Mononuclear cell (primary cell): ENCODE measurements at regions not wholly inside any gene's neighbourhood (a gene's known extent, or its start where the extent isn't known, plus 50 kb on each side); places are given as distances from the start of the nearest gene placed in this dataset.
"Not testable (repeated sequence)": the region's sequence is repeated elsewhere in the genome, so short reads cannot be mapped to it uniquely, and the experiment has no call there.

ENCODE experiments used
- H3K27me3 ChIP-seq: 2 replicates; pipeline ENCODE4 v1.6.0; 2011; ENCODE audit warnings: low read length, control low read depth; ENCODE audit not compliant: insufficient read depth
- H3K4me1 ChIP-seq: 2 replicates; pipeline ENCODE4 v1.5.1; 2011; ENCODE audit warnings: mild to moderate bottlenecking, low read length, control low read depth; ENCODE audit not compliant: insufficient read depth
- H3K4me3 ChIP-seq: 2 replicates; pipeline ENCODE4 v1.5.1; 2011; ENCODE audit warnings: mild to moderate bottlenecking, low read length, moderate library complexity
- H3K9me3 ChIP-seq: 2 replicates; pipeline ENCODE4 v1.5.1; 2011; ENCODE audit warnings: low read depth, mild to moderate bottlenecking, control low read depth, low read length

- H3K9me3 ChIP-seq = no peaks in the 10 kb centered on the region
- no peaks in the 10 kb centered on the region for H3K4me1 ChIP-seq
- peaks cover 31% of the 10 kb centered on the region for H3K27me3 ChIP-seq
- no peak overlapping the region for H3K4me3 ChIP-seq
Observed at GRCh38 chr22:22968366-22968765, 80.8 kb downstream of the IGLL5 start.

- H3K4me1 ChIP-seq, H3K9me3 ChIP-seq, H3K4me3 ChIP-seq, H3K27me3 ChIP-seq: not testable (repeated sequence)
Observed at GRCh38 chr22:22972605-22973004, 85.0 kb downstream of the IGLL5 start.

GRCh38 chr22:22973336-22973735 lies 85.7 kb downstream of the IGLL5 start:
- H3K9me3 ChIP-seq = no peaks in the 10 kb centered on the region
- H3K4me3 ChIP-seq = no peak overlapping the region
- H3K27me3 ChIP-seq = no peaks in the 10 kb centered on the region
- no peaks in the 10 kb centered on the region for H3K4me1 ChIP-seq

GRCh38 chr22:22974156-22974555 lies 86.5 kb downstream of the IGLL5 start:
- H3K4me1 ChIP-seq = no peaks in the 10 kb centered on the region
- H3K9me3 ChIP-seq = no peaks in the 10 kb centered on the region
- no peak overlapping the region for H3K4me3 ChIP-seq
- no peaks in the 10 kb centered on the region for H3K27me3 ChIP-seq

GRCh38 chr22:22974795-22975580 lies 87.4 kb downstream of the IGLL5 start:
- Histone ChIP-seq H3K4me3 (no peak overlapping the region), H3K9me3 (peaks cover 4% of the 10 kb centered on the region), H3K27me3 (no peaks in the 10 kb centered on the region), H3K4me1 (no peaks in the 10 kb centered on the region)

- Histone ChIP-seq H3K4me1 (no peaks in the 10 kb centered on the region), H3K4me3 (no peak overlapping the region), H3K9me3 (peaks cover 8% of the 10 kb centered on the region), H3K27me3 (no peaks in the 10 kb centered on the region)
Observed at GRCh38 chr22:22976033-22976922, 88.7 kb downstream of the IGLL5 start.

GRCh38 chr22:22977479-22978200 lies 90.0 kb downstream of the IGLL5 start:
- H3K4me1 ChIP-seq = no peaks in the 10 kb centered on the region
- H3K4me3 ChIP-seq = no peak overlapping the region
- H3K27me3 ChIP-seq = no peaks in the 10 kb centered on the region
- peaks cover 8% of the 10 kb centered on the region for H3K9me3 ChIP-seq

- H3K4me1 ChIP-seq = no peaks in the 10 kb centered on the region
Observed at GRCh38 chr22:22978637-22979036, 91.0 kb downstream of the IGLL5 start.

GRCh38 chr22:22979121-22979724 lies 91.1 kb upstream of the GNAZ start:
- peaks cover 8% of the 10 kb centered on the region for H3K9me3 ChIP-seq
- no peak overlapping the region for H3K4me3 ChIP-seq
- no peaks in the 10 kb centered on the region for H3K4me1 ChIP-seq
- no peaks in the 10 kb centered on the region for H3K27me3 ChIP-seq

More at GRCh38 chr22:22978637-22979036, 91.0 kb downstream of the IGLL5 start:
- H3K27me3 ChIP-seq = no peaks in the 10 kb centered on the region
- H3K4me3 ChIP-seq = no peak overlapping the region
- peaks cover 8% of the 10 kb centered on the region for H3K9me3 ChIP-seq

- H3K27me3 ChIP-seq = no peaks in the 10 kb centered on the region
- H3K9me3 ChIP-seq = peaks cover 8% of the 10 kb centered on the region
- no peaks in the 10 kb centered on the region for H3K4me1 ChIP-seq
Observed at GRCh38 chr22:22979954-22980353, 90.4 kb upstream of the GNAZ start.

GRCh38 chr22:22981670-22982571 lies 88.4 kb upstream of the GNAZ start:
- Histone ChIP-seq H3K4me1 (no peaks in the 10 kb centered on the region), H3K9me3 (peaks cover 8% of the 10 kb centered on the region), H3K4me3 (no peak overlapping the region), H3K27me3 (no peaks in the 10 kb centered on the region)

More at GRCh38 chr22:22979954-22980353, 90.4 kb upstream of the GNAZ start:
- no peak overlapping the region for H3K4me3 ChIP-seq

- H3K4me3 ChIP-seq = no peak overlapping the region
- H3K27me3 ChIP-seq = no peaks in the 10 kb centered on the region
- H3K4me1 ChIP-seq = no peaks in the 10 kb centered on the region
- peaks cover 8% of the 10 kb centered on the region for H3K9me3 ChIP-seq
Observed at GRCh38 chr22:22982616-22983015, 87.7 kb upstream of the GNAZ start.

- Histone ChIP-seq H3K4me1 (no peaks in the 10 kb centered on the region), H3K9me3 (peaks cover 8% of the 10 kb centered on the region), H3K4me3 (no peak overlapping the region), H3K27me3 (no peaks in the 10 kb centered on the region)
Observed at GRCh38 chr22:22983123-22983522, 87.2 kb upstream of the GNAZ start.

- Histone ChIP-seq H3K9me3 (peaks cover 8% of the 10 kb centered on the region), H3K4me3 (no peak overlapping the region), H3K27me3 (no peaks in the 10 kb centered on the region), H3K4me1 (no peaks in the 10 kb centered on the region)
Observed at GRCh38 chr22:22983816-22984215, 86.5 kb upstream of the GNAZ start.
